ENCODE measurements at regions not wholly inside any gene's neighbourhood (a gene's known extent, or its start where the extent isn't known, plus 50 kb on each side); places are given as distances from the start of the nearest gene placed in this dataset.

GRCh38 chrX:22616867-22617266 is 344.2 kb downstream of the CBLL2 start:
- H3K4me2 ChIP-seq (ENCODE audit: low read length) = no peak overlapping the region
- H4K20me1 ChIP-seq (ENCODE audit: insufficient read depth) = no peaks in the 10 kb centered on the region
- H3K4me3 ChIP-seq (ENCODE audit: low read length) = no peak overlapping the region
- no peaks in the 10 kb centered on the region for H3F3A ChIP-seq (ENCODE audit: insufficient read depth, low read length, poor library complexity, severe bottlenecking)
- H3K27me3 ChIP-seq (ENCODE audit: insufficient read depth, low read depth, low read length) = no peaks in the 10 kb centered on the region
- H3K9me2 ChIP-seq (ENCODE audit: insufficient read depth, low read length) = no peaks in the 10 kb centered on the region
- H3K9me3 ChIP-seq (ENCODE audit: low read length) = no peaks in the 10 kb centered on the region
- H3K36me3 ChIP-seq (ENCODE audit: insufficient read depth, low read length) = no peaks in the 10 kb centered on the region
- no peaks in the 10 kb centered on the region for H3K79me2 ChIP-seq (replicated peaks; ENCODE audit: insufficient read depth, low read length)
- TF ChIP-seq EP300 (conservative IDR thresholded peaks at IDR 0.05; ENCODE audit: poor library complexity, severe bottlenecking) (no peak), TAF1 (IDR thresholded peaks at IDR 0.05; ENCODE audit: low read depth) (no peak), MXI1 (conservative IDR thresholded peaks at IDR 0.05; ENCODE audit: poor library complexity, severe bottlenecking) (no peak), SMC3 (conservative IDR thresholded peaks at IDR 0.05; ENCODE audit: poor library complexity) (no peak)
- no peak overlapping the region for H2AFZ ChIP-seq (ENCODE audit: low read depth, low read length)
- no peak overlapping the region for H3K9ac ChIP-seq (ENCODE audit: low read length)
- H3K27ac ChIP-seq (ENCODE audit: low read length) = no peak overlapping the region

- H3K9me2 ChIP-seq (ENCODE audit: insufficient read depth, low read length) = no peaks in the 10 kb centered on the region
- no peak overlapping the region for H3K4me2 ChIP-seq (ENCODE audit: low read length)
- H4K20me1 ChIP-seq (ENCODE audit: insufficient read depth) = no peaks in the 10 kb centered on the region
- H3K27me3 ChIP-seq (ENCODE audit: insufficient read depth, low read depth, low read length) = no peaks in the 10 kb centered on the region
- no peaks in the 10 kb centered on the region for H3K79me2 ChIP-seq (replicated peaks; ENCODE audit: insufficient read depth, low read length)
- H3K27ac ChIP-seq (ENCODE audit: low read length) = no peak overlapping the region
- no peak overlapping the region for H3K4me3 ChIP-seq (ENCODE audit: low read length)
- no peak overlapping the region for H3K9ac ChIP-seq (ENCODE audit: low read length)
- no peak overlapping the region for H2AFZ ChIP-seq (ENCODE audit: low read depth, low read length)
- no peaks in the 10 kb centered on the region for H3K9me3 ChIP-seq (ENCODE audit: low read length)
- no peaks in the 10 kb centered on the region for H3K36me3 ChIP-seq (ENCODE audit: insufficient read depth, low read length)
- no peaks in the 10 kb centered on the region for H3F3A ChIP-seq (ENCODE audit: insufficient read depth, low read length, poor library complexity, severe bottlenecking)
- no peak for TF ChIP-seq TAF1 (IDR thresholded peaks at IDR 0.05; ENCODE audit: low read depth)
- no peak for TF ChIP-seq CTCF (IDR thresholded peaks at IDR 0.05; ENCODE audit: poor library complexity, severe bottlenecking)
Measured at GRCh38 chrX:22627576-22627975, 354.9 kb downstream of the CBLL2 start.

- H3K79me2 ChIP-seq (replicated peaks; ENCODE audit: insufficient read depth, low read length) = no peaks in the 10 kb centered on the region
- no peak overlapping the region for H3K4me3 ChIP-seq (ENCODE audit: low read length)
- no peak for TF ChIP-seq EZH2 (IDR thresholded peaks at IDR 0.05; ENCODE audit: borderline replicate concordance, insufficient read depth, low read length, poor library complexity, severe bottlenecking)
- TF ChIP-seq CTCF (IDR thresholded peaks at IDR 0.05; ENCODE audit: poor library complexity, severe bottlenecking) = no peak
- no peak for TF ChIP-seq MXI1 (conservative IDR thresholded peaks at IDR 0.05; ENCODE audit: poor library complexity, severe bottlenecking)
- TF ChIP-seq RAD21 (conservative IDR thresholded peaks at IDR 0.05) = no peak
- no peak for TF ChIP-seq REST (IDR thresholded peaks at IDR 0.05; ENCODE audit: borderline replicate concordance)
- no peak for TF ChIP-seq SMC3 (conservative IDR thresholded peaks at IDR 0.05; ENCODE audit: poor library complexity)
- no peak for TF ChIP-seq TAF1 (IDR thresholded peaks at IDR 0.05; ENCODE audit: low read depth)
- no peak for TF ChIP-seq EP300 (conservative IDR thresholded peaks at IDR 0.05; ENCODE audit: poor library complexity, severe bottlenecking)
- no peak for TF ChIP-seq POLR2AphosphoS5 (IDR thresholded peaks at IDR 0.05)
- H3F3A ChIP-seq (ENCODE audit: insufficient read depth, low read length, poor library complexity, severe bottlenecking) = no peaks in the 10 kb centered on the region
- no peaks in the 10 kb centered on the region for H3K9me3 ChIP-seq (ENCODE audit: low read length)
- H3K9me2 ChIP-seq (ENCODE audit: insufficient read depth, low read length) = no peaks in the 10 kb centered on the region
- H3K9ac ChIP-seq (ENCODE audit: low read length) = no peak overlapping the region
- no peak overlapping the region for H3K4me2 ChIP-seq (ENCODE audit: low read length)
- H3K27ac ChIP-seq (ENCODE audit: low read length) = no peak overlapping the region
- no peaks in the 10 kb centered on the region for H3K36me3 ChIP-seq (ENCODE audit: insufficient read depth, low read length)
- no peaks in the 10 kb centered on the region for H3K27me3 ChIP-seq (ENCODE audit: insufficient read depth, low read depth, low read length)
- H4K20me1 ChIP-seq (ENCODE audit: insufficient read depth) = no peaks in the 10 kb centered on the region
- no peak overlapping the region for H2AFZ ChIP-seq (ENCODE audit: low read depth, low read length)
Measured at GRCh38 chrX:22628275-22628674, 355.6 kb downstream of the CBLL2 start.

Data from neural cell (in vitro differentiated cells).